Liver (tissue), 8 donors: ENCODE measurements at regions not wholly inside any gene's neighbourhood (a gene's known extent, or its start where the extent isn't known, plus 50 kb on each side); places are given as distances from the start of the nearest gene placed in this dataset.

Source experiments
- DNase-seq: peaks from one replicate; pipeline ENCODE4 v3.0.0-alpha.2; 2017; ENCODE audit warnings: low spot score
- H3K27ac ChIP-seq, 2 donors: one replicate each; pipeline ENCODE4 v1.7.0; 2013; ENCODE audit warnings: inconsistent platforms in 2 of 2, low read length in 2 of 2, control low read depth in 1 of 2, low read depth in 1 of 2, mild to moderate bottlenecking in 1 of 2
- H3K27me3 ChIP-seq, 4 donors: one replicate each; pipeline versions ENCODE4 v1.6.1 to v1.7.0; 2013; ENCODE audit warnings: low read length in 3 of 4, inconsistent platforms in 1 of 4, mild to moderate bottlenecking in 1 of 4, moderate library complexity in 1 of 4; ENCODE audit not compliant: control insufficient read depth in 4 of 4, insufficient read depth in 4 of 4
- H3K36me3 ChIP-seq, 4 donors: one replicate each; pipeline versions ENCODE4 v1.6.1 to v1.7.0; 2013; ENCODE audit warnings: low read length in 3 of 4, mild to moderate bottlenecking in 3 of 4, low read depth in 1 of 4, moderate library complexity in 1 of 4; ENCODE audit not compliant: control insufficient read depth in 4 of 4, insufficient read depth in 3 of 4
- H3K4me1 ChIP-seq, 4 donors: one replicate each; pipeline versions ENCODE4 v1.6.1 to v1.7.0; 2013; ENCODE audit warnings: low read length in 3 of 4, mild to moderate bottlenecking in 3 of 4, moderate library complexity in 1 of 4; ENCODE audit not compliant: control insufficient read depth in 4 of 4, insufficient read depth in 4 of 4
- H3K4me3 ChIP-seq, 3 donors: one replicate each; pipeline versions ENCODE4 v1.6.1 to v1.7.0; 2013; ENCODE audit warnings: low read length in 3 of 3, control low read depth in 1 of 3, low read depth in 1 of 3, mild to moderate bottlenecking in 1 of 3
- H3K9ac ChIP-seq, 2 donors: one replicate each; pipeline ENCODE4 v1.7.0; 2013; ENCODE audit warnings: low read length in 2 of 2, mild to moderate bottlenecking in 2 of 2, moderate library complexity in 2 of 2, control low read depth in 1 of 2, low read depth in 1 of 2
- H3K9me3 ChIP-seq, 4 donors: one replicate each; pipeline versions ENCODE4 v1.6.1 to v1.7.0; 2013; ENCODE audit warnings: low read length in 3 of 4; ENCODE audit not compliant: control insufficient read depth in 4 of 4
- ATF3 ChIP-seq: IDR thresholded peaks from 2 replicates; pipeline ENCODE4 v1.6.1; 2016; ENCODE audit warnings: antibody characterized with exemption
- CTCF ChIP-seq: fragments of 150-350 bp; IDR thresholded peaks from 2 replicates; pipeline ENCODE4 v1.5.1; 2017; ENCODE audit warnings: improper control_type of control experiment, low read depth, low read length; ENCODE audit not compliant: missing input control
- EGR1 ChIP-seq, 2 donors: IDR thresholded peaks; 2 replicates each; pipeline ENCODE4 v1.6.1; 2016 to 2018; ENCODE audit warnings: antibody characterized with exemption in 2 of 2, low read depth in 2 of 2
- FOXA1 ChIP-seq: IDR thresholded peaks from 2 replicates; pipeline ENCODE4 v1.6.1; 2016; ENCODE audit warnings: antibody characterized with exemption
- FOXA2 ChIP-seq: IDR thresholded peaks from 2 replicates; pipeline ENCODE4 v1.6.1; 2016; ENCODE audit warnings: antibody characterized with exemption
- GABPA ChIP-seq, 2 donors: IDR thresholded peaks in 1 of 2; conservative IDR thresholded peaks in 1 of 2; 2 replicates each; pipeline ENCODE4 v1.6.1; 2016; ENCODE audit warnings: antibody characterized with exemption in 2 of 2, mild to moderate bottlenecking in 1 of 2, moderate library complexity in 1 of 2
- HNF4A ChIP-seq, 2 donors: conservative IDR thresholded peaks; 2 replicates each; pipeline ENCODE4 v1.6.1; 2016; ENCODE audit warnings: antibody characterized with exemption in 2 of 2, mild to moderate bottlenecking in 2 of 2
- HNF4G ChIP-seq: IDR thresholded peaks from 2 replicates; pipeline ENCODE4 v1.6.1; 2016; ENCODE audit warnings: antibody characterized with exemption
- JUND ChIP-seq, 2 donors: IDR thresholded peaks; 2 replicates each; pipeline ENCODE4 v1.6.1; 2016; ENCODE audit warnings: antibody characterized with exemption in 2 of 2
- NR2F2 ChIP-seq: IDR thresholded peaks from 2 replicates; pipeline ENCODE4 v1.6.1; 2016; ENCODE audit warnings: antibody characterized with exemption
- RAD21 ChIP-seq, 2 donors: IDR thresholded peaks; 2 replicates each; pipeline ENCODE4 v1.6.1; 2016; ENCODE audit warnings: antibody characterized with exemption in 2 of 2, mild to moderate bottlenecking in 2 of 2
- REST ChIP-seq: IDR thresholded peaks from 2 replicates; pipeline ENCODE4 v1.6.1; 2016; ENCODE audit warnings: antibody characterized with exemption, mild to moderate bottlenecking
- RXRA ChIP-seq, 2 donors: IDR thresholded peaks; 2 replicates each; pipeline ENCODE4 v1.6.1; 2017 to 2018; ENCODE audit warnings: antibody characterized with exemption in 2 of 2, mild to moderate bottlenecking in 1 of 2
- SP1 ChIP-seq: IDR thresholded peaks from 2 replicates; pipeline ENCODE4 v1.6.1; 2018; ENCODE audit warnings: antibody characterized with exemption, mild to moderate bottlenecking
- TAF1 ChIP-seq: conservative IDR thresholded peaks from 2 replicates; pipeline ENCODE4 v1.6.1; 2016; ENCODE audit warnings: antibody characterized with exemption, mild to moderate bottlenecking
- YY1 ChIP-seq: IDR thresholded peaks from 2 replicates; pipeline ENCODE4 v1.6.1; 2016; ENCODE audit warnings: antibody characterized with exemption, mild to moderate bottlenecking
- WGBS: extraction: QIAGEN DNeasy Blood & Tissue Kit; methylation state at CpG from one replicate; pipeline ENCODE4 v1.1.7; 2013; 5-methylcytosine and 5-hydroxymethylcytosine counted together
- TF ChIP-seq, protein P1 (sequence below): IDR thresholded peaks from 2 replicates; pipeline ENCODE4 v1.6.1; 2016; ENCODE audit warnings: antibody characterized with exemption
- TF ChIP-seq, protein P2 (sequence below): IDR thresholded peaks from 2 replicates; pipeline ENCODE4 v1.6.1; 2016; ENCODE audit warnings: antibody characterized with exemption
- donor health status: healthy.
- donor health status: healthy.
- donor health status: healthy.
- donor health status: healthy.
- donor health status: healthy.

GRCh38 chr14:101359221-101360053 is 201.9 kb upstream of the DIO3 start:
- Histone ChIP-seq H3K4me3 (no peak overlapping the region), H3K9ac (no peak overlapping the region), H3K27ac (no peak overlapping the region), H3K27me3 (no peaks in the 10 kb centered on the region), H3K36me3 (no peaks in the 10 kb centered on the region), H3K9me3 (peaks cover 0 to 2% (median 0%) of the 10 kb centered on the region in 4 donors), H3K4me1 (peaks cover 0 to under 1% (median 0%) of the 10 kb centered on the region in 4 donors)
- no peak for TF ChIP-seq SP1
- no peak for TF ChIP-seq RXRA (IDR thresholded peaks at IDR 0.05)
- no peak for TF ChIP-seq YY1
- no peak for TF ChIP-seq JUND (IDR thresholded peaks at IDR 0.05)
- no peak for TF ChIP-seq REST
- TF ChIP-seq FOXA1 = no peak
- TF ChIP-seq, protein P1, sequence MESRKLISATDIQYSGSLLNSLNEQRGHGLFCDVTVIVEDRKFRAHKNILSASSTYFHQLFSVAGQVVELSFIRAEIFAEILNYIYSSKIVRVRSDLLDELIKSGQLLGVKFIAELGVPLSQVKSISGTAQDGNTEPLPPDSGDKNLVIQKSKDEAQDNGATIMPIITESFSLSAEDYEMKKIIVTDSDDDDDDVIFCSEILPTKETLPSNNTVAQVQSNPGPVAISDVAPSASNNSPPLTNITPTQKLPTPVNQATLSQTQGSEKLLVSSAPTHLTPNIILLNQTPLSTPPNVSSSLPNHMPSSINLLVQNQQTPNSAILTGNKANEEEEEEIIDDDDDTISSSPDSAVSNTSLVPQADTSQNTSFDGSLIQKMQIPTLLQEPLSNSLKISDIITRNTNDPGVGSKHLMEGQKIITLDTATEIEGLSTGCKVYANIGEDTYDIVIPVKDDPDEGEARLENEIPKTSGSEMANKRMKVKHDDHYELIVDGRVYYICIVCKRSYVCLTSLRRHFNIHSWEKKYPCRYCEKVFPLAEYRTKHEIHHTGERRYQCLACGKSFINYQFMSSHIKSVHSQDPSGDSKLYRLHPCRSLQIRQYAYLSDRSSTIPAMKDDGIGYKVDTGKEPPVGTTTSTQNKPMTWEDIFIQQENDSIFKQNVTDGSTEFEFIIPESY = no peak
- no peak for TF ChIP-seq CTCF
- TF ChIP-seq HNF4A (conservative IDR thresholded peaks at IDR 0.05) = no peak
- TF ChIP-seq RAD21 (IDR thresholded peaks at IDR 0.05) = no peak
- TF ChIP-seq, protein P2, sequence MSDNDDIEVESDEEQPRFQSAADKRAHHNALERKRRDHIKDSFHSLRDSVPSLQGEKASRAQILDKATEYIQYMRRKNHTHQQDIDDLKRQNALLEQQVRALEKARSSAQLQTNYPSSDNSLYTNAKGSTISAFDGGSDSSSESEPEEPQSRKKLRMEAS = no peak
- TF ChIP-seq EGR1 (IDR thresholded peaks at IDR 0.05; ENCODE audit: low read depth in 2 of 2) = no peak
- no peak for TF ChIP-seq NR2F2
- TF ChIP-seq GABPA (IDR thresholded peaks at IDR 0.05 in 1 of 2, conservative IDR thresholded peaks at IDR 0.05 in 1 of 2) = no peak
- TF ChIP-seq HNF4G = no peak
- TF ChIP-seq FOXA2 = no peak
- TF ChIP-seq TAF1 = no peak
- TF ChIP-seq ATF3 = no peak
- no peak for DNase-seq
- 81% methylated on average over 19 of the region's 19 CpGs for WGBS
